IPS DF 4.7 (cell line): ENCODE measurements at regions not wholly inside any gene's neighbourhood (a gene's known extent, or its start where the extent isn't known, plus 50 kb on each side); places are given as distances from the start of the nearest gene placed in this dataset.

ENCODE experiments used
- DNase-seq: peaks from one replicate; pipeline ENCODE4 v3.0.0-alpha.2; 2013; ENCODE audit warnings: low spot score; ENCODE audit errors: extremely low read depth

GRCh38 chr22:27163162-27164137, 506.1 kb downstream of the MIAT start:
- no peak for DNase-seq

- no peak for DNase-seq
These were observed 507.6 kb downstream of the MIAT start for GRCh38 chr22:27164781-27165503.

- no peak for DNase-seq
These were observed 511.3 kb downstream of the MIAT start for GRCh38 chr22:27168681-27169080.

- DNase-seq = no peak
These were observed 513.1 kb downstream of the MIAT start for GRCh38 chr22:27170491-27170890.

GRCh38 chr22:27171212-27171611, 513.8 kb downstream of the MIAT start:
- no peak for DNase-seq

GRCh38 chr22:27173530-27173929, 516.1 kb downstream of the MIAT start:
- no peak for DNase-seq

GRCh38 chr22:27175021-27175838, 517.8 kb downstream of the MIAT start:
- no peak for DNase-seq

- no peak for DNase-seq
These were observed 518.6 kb downstream of the MIAT start for GRCh38 chr22:27175974-27176373.

GRCh38 chr22:27179161-27179560, 521.8 kb downstream of the MIAT start:
- DNase-seq = no peak

- DNase-seq = no peak
These were observed 524.1 kb downstream of the MIAT start for GRCh38 chr22:27181537-27181936.

GRCh38 chr22:27183474-27183873, 526.1 kb downstream of the MIAT start:
- no peak for DNase-seq

GRCh38 chr22:27185099-27185709, 527.8 kb downstream of the MIAT start:
- DNase-seq = no peak

- DNase-seq = no peak
These were observed 528.4 kb downstream of the MIAT start for GRCh38 chr22:27185760-27186302.

- no peak for DNase-seq
These were observed 529.3 kb downstream of the MIAT start for GRCh38 chr22:27186643-27187042.

- DNase-seq = no peak
These were observed 534.9 kb downstream of the MIAT start for GRCh38 chr22:27192135-27192829.

GRCh38 chr22:27193215-27193614, 535.8 kb downstream of the MIAT start:
- no peak for DNase-seq

- DNase-seq = no peak
These were observed 536.2 kb downstream of the MIAT start for GRCh38 chr22:27193636-27194035.

- no peak for DNase-seq
These were observed 536.8 kb downstream of the MIAT start for GRCh38 chr22:27194096-27194748.

GRCh38 chr22:27195094-27195493, 537.7 kb downstream of the MIAT start:
- no peak for DNase-seq

GRCh38 chr22:27195494-27195893, 538.1 kb downstream of the MIAT start:
- no peak for DNase-seq
